Liver (tissue), 3 donors: ENCODE measurements at regions not wholly inside any gene's neighbourhood (a gene's known extent, or its start where the extent isn't known, plus 50 kb on each side); places are given as distances from the start of the nearest gene placed in this dataset.

Experiments
- EGR1 ChIP-seq, 2 donors: IDR thresholded peaks; 2 replicates each; pipeline ENCODE4 v1.6.1; 2016 to 2018; ENCODE audit warnings: antibody characterized with exemption in 2 of 2, low read depth in 2 of 2
- FOXA1 ChIP-seq: IDR thresholded peaks from 2 replicates; pipeline ENCODE4 v1.6.1; 2016; ENCODE audit warnings: antibody characterized with exemption
- GABPA ChIP-seq, 2 donors: IDR thresholded peaks in 1 of 2; conservative IDR thresholded peaks in 1 of 2; 2 replicates each; pipeline ENCODE4 v1.6.1; 2016; ENCODE audit warnings: antibody characterized with exemption in 2 of 2, mild to moderate bottlenecking in 1 of 2, moderate library complexity in 1 of 2
- JUND ChIP-seq, 2 donors: IDR thresholded peaks; 2 replicates each; pipeline ENCODE4 v1.6.1; 2016; ENCODE audit warnings: antibody characterized with exemption in 2 of 2
- RAD21 ChIP-seq, 2 donors: IDR thresholded peaks; 2 replicates each; pipeline ENCODE4 v1.6.1; 2016; ENCODE audit warnings: antibody characterized with exemption in 2 of 2, mild to moderate bottlenecking in 2 of 2
- RXRA ChIP-seq, 2 donors: IDR thresholded peaks; 2 replicates each; pipeline ENCODE4 v1.6.1; 2017 to 2018; ENCODE audit warnings: antibody characterized with exemption in 2 of 2, mild to moderate bottlenecking in 1 of 2
- SP1 ChIP-seq: IDR thresholded peaks from 2 replicates; pipeline ENCODE4 v1.6.1; 2018; ENCODE audit warnings: antibody characterized with exemption, mild to moderate bottlenecking
- TAF1 ChIP-seq: conservative IDR thresholded peaks from 2 replicates; pipeline ENCODE4 v1.6.1; 2016; ENCODE audit warnings: antibody characterized with exemption, mild to moderate bottlenecking
- YY1 ChIP-seq: IDR thresholded peaks from 2 replicates; pipeline ENCODE4 v1.6.1; 2016; ENCODE audit warnings: antibody characterized with exemption, mild to moderate bottlenecking
- TF ChIP-seq, protein P1 (sequence below): fragments of 150-350 bp; IDR thresholded peaks from 2 replicates; pipeline ENCODE4 v1.5.1; 2017; ENCODE audit warnings: improper control_type of control experiment, low read depth, low read length; ENCODE audit not compliant: missing input control
- TF ChIP-seq, protein P2 (sequence below): IDR thresholded peaks from 2 replicates; pipeline ENCODE4 v1.6.1; 2016; ENCODE audit warnings: antibody characterized with exemption, mild to moderate bottlenecking
- TF ChIP-seq, protein P3 (sequence below): IDR thresholded peaks from 2 replicates; pipeline ENCODE4 v1.6.1; 2016; ENCODE audit warnings: antibody characterized with exemption
- TF ChIP-seq, protein P4 (sequence below): IDR thresholded peaks from 2 replicates; pipeline ENCODE4 v1.6.1; 2016; ENCODE audit warnings: antibody characterized with exemption
- TF ChIP-seq, protein P5 (sequence below): IDR thresholded peaks from 2 replicates; pipeline ENCODE4 v1.6.1; 2016; ENCODE audit warnings: antibody characterized with exemption
- donor health status: healthy.
- donor health status: healthy.

DNA sequence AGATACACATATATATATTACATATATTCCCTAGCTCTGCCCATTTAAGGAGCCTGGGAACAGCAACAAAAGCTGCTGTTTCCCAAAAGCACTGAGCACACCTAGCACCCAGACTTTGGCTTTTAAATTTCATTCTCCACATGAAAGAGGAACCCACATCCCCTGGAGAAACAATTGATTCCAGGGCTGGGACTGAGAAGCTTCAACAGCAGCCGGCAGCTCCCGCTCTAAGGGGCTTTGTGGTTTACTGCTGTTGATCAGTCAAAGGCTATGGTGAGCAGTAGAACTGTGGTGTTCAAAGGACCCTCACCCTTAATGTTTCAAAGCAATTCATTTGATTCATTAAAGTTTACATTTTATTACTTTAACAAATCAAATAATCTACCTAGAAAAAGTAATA is 83.3 kb upstream of the SLC66A3 start:
- TF ChIP-seq, protein P1, sequence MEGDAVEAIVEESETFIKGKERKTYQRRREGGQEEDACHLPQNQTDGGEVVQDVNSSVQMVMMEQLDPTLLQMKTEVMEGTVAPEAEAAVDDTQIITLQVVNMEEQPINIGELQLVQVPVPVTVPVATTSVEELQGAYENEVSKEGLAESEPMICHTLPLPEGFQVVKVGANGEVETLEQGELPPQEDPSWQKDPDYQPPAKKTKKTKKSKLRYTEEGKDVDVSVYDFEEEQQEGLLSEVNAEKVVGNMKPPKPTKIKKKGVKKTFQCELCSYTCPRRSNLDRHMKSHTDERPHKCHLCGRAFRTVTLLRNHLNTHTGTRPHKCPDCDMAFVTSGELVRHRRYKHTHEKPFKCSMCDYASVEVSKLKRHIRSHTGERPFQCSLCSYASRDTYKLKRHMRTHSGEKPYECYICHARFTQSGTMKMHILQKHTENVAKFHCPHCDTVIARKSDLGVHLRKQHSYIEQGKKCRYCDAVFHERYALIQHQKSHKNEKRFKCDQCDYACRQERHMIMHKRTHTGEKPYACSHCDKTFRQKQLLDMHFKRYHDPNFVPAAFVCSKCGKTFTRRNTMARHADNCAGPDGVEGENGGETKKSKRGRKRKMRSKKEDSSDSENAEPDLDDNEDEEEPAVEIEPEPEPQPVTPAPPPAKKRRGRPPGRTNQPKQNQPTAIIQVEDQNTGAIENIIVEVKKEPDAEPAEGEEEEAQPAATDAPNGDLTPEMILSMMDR = no peak
- TF ChIP-seq RAD21 (IDR thresholded peaks at IDR 0.05) = no peak
- TF ChIP-seq, protein P2, sequence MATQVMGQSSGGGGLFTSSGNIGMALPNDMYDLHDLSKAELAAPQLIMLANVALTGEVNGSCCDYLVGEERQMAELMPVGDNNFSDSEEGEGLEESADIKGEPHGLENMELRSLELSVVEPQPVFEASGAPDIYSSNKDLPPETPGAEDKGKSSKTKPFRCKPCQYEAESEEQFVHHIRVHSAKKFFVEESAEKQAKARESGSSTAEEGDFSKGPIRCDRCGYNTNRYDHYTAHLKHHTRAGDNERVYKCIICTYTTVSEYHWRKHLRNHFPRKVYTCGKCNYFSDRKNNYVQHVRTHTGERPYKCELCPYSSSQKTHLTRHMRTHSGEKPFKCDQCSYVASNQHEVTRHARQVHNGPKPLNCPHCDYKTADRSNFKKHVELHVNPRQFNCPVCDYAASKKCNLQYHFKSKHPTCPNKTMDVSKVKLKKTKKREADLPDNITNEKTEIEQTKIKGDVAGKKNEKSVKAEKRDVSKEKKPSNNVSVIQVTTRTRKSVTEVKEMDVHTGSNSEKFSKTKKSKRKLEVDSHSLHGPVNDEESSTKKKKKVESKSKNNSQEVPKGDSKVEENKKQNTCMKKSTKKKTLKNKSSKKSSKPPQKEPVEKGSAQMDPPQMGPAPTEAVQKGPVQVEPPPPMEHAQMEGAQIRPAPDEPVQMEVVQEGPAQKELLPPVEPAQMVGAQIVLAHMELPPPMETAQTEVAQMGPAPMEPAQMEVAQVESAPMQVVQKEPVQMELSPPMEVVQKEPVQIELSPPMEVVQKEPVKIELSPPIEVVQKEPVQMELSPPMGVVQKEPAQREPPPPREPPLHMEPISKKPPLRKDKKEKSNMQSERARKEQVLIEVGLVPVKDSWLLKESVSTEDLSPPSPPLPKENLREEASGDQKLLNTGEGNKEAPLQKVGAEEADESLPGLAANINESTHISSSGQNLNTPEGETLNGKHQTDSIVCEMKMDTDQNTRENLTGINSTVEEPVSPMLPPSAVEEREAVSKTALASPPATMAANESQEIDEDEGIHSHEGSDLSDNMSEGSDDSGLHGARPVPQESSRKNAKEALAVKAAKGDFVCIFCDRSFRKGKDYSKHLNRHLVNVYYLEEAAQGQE = no peak
- TF ChIP-seq GABPA (IDR thresholded peaks at IDR 0.05 in 1 of 2, conservative IDR thresholded peaks at IDR 0.05 in 1 of 2) = no peak
- no peak for TF ChIP-seq SP1
- TF ChIP-seq YY1 = no peak
- TF ChIP-seq, protein P3, sequence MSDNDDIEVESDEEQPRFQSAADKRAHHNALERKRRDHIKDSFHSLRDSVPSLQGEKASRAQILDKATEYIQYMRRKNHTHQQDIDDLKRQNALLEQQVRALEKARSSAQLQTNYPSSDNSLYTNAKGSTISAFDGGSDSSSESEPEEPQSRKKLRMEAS = no peak
- TF ChIP-seq FOXA1 = no peak
- TF ChIP-seq, protein P4, sequence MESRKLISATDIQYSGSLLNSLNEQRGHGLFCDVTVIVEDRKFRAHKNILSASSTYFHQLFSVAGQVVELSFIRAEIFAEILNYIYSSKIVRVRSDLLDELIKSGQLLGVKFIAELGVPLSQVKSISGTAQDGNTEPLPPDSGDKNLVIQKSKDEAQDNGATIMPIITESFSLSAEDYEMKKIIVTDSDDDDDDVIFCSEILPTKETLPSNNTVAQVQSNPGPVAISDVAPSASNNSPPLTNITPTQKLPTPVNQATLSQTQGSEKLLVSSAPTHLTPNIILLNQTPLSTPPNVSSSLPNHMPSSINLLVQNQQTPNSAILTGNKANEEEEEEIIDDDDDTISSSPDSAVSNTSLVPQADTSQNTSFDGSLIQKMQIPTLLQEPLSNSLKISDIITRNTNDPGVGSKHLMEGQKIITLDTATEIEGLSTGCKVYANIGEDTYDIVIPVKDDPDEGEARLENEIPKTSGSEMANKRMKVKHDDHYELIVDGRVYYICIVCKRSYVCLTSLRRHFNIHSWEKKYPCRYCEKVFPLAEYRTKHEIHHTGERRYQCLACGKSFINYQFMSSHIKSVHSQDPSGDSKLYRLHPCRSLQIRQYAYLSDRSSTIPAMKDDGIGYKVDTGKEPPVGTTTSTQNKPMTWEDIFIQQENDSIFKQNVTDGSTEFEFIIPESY = no peak
- TF ChIP-seq JUND (IDR thresholded peaks at IDR 0.05) = no peak
- no peak for TF ChIP-seq TAF1
- no peak for TF ChIP-seq RXRA (IDR thresholded peaks at IDR 0.05)
- TF ChIP-seq, protein P5, sequence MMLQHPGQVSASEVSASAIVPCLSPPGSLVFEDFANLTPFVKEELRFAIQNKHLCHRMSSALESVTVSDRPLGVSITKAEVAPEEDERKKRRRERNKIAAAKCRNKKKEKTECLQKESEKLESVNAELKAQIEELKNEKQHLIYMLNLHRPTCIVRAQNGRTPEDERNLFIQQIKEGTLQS = no peak
- no peak for TF ChIP-seq EGR1 (IDR thresholded peaks at IDR 0.05; ENCODE audit: low read depth in 2 of 2)
